HG03469 (cell line): ENCODE measurements at regions not wholly inside any gene's neighbourhood (a gene's known extent, or its start where the extent isn't known, plus 50 kb on each side); places are given as distances from the start of the nearest gene placed in this dataset.
"Not testable (repeated sequence)": the region's sequence is repeated elsewhere in the genome, so short reads cannot be mapped to it uniquely, and the experiment has no call there.

Source experiments
- ATAC-seq: cut with Tn5 transposase; IDR thresholded peaks from one replicate; pipeline ENCODE4 v1.9.1; 2021; ENCODE audit warnings: mild to moderate bottlenecking, moderate library complexity, moderate number of reproducible peaks; ENCODE audit not compliant: unreplicated experiment

GRCh38 chr3:191958980-191959671, 498.2 kb downstream of the PYDC2 start:
- peak; percentile 41 for ATAC-seq

- no peak for ATAC-seq
Measured at GRCh38 chr3:191959876-191960413, 499.0 kb downstream of the PYDC2 start.

- no peak for ATAC-seq
Measured at GRCh38 chr3:191961022-191961421, 500.1 kb downstream of the PYDC2 start.

- no peak for ATAC-seq
Measured at GRCh38 chr3:191961529-191961928, 500.6 kb downstream of the PYDC2 start.

GRCh38 chr3:191962324-191962723, 501.4 kb downstream of the PYDC2 start:
- ATAC-seq: no peak

GRCh38 chr3:191963182-191963581, 502.2 kb downstream of the PYDC2 start:
- ATAC-seq: no peak

GRCh38 chr3:191966556-191966955, 505.6 kb downstream of the PYDC2 start:
- ATAC-seq: no peak

GRCh38 chr3:191968299-191968698, 507.3 kb downstream of the PYDC2 start:
- no peak for ATAC-seq

GRCh38 chr3:191972714-191973398, 511.9 kb downstream of the PYDC2 start:
- ATAC-seq: peak; percentile 47

GRCh38 chr3:191973820-191974219, 512.9 kb downstream of the PYDC2 start:
- ATAC-seq: no peak

GRCh38 chr3:191975936-191976335, 515.0 kb downstream of the PYDC2 start:
- no peak for ATAC-seq

GRCh38 chr3:191980443-191980842, 519.5 kb downstream of the PYDC2 start:
- no peak for ATAC-seq

GRCh38 chr3:191982481-191982880, 521.5 kb downstream of the PYDC2 start:
- no peak for ATAC-seq

- ATAC-seq: no peak
Measured at GRCh38 chr3:191985691-191986090, 524.7 kb downstream of the PYDC2 start.

- no peak for ATAC-seq
Measured at GRCh38 chr3:191987831-191988350, 526.9 kb downstream of the PYDC2 start.

GRCh38 chr3:191993952-191994351, 533.0 kb downstream of the PYDC2 start:
- ATAC-seq: not testable (repeated sequence)

GRCh38 chr3:191997093-191997492, 536.1 kb downstream of the PYDC2 start:
- no peak for ATAC-seq

GRCh38 chr3:191997579-191998268, 536.8 kb downstream of the PYDC2 start:
- ATAC-seq: no peak

GRCh38 chr3:192001218-192001617, 540.3 kb downstream of the PYDC2 start:
- no peak for ATAC-seq

GRCh38 chr3:192005989-192006388, 545.0 kb downstream of the PYDC2 start:
- ATAC-seq: no peak

- no peak for ATAC-seq
Measured at GRCh38 chr3:192009903-192010302, 548.9 kb downstream of the PYDC2 start.
